BE2C (cell line): ENCODE measurements at regions not wholly inside any gene's neighbourhood (a gene's known extent, or its start where the extent isn't known, plus 50 kb on each side); places are given as distances from the start of the nearest gene placed in this dataset.

Source experiments
- DNase-seq: peaks from one replicate; pipeline ENCODE4 v3.0.0-alpha.2; 2020
- H3K27me3 ChIP-seq: fragments of 250-450 bp; sonication (Bioruptor Pico); 2 replicates; pipeline ENCODE4 v1.5.1; 2020; ENCODE audit warnings: mild to moderate bottlenecking
- H3K36me3 ChIP-seq: fragments of 250-450 bp; sonication (Bioruptor Pico); 2 replicates; pipeline ENCODE4 v1.5.1; 2020; ENCODE audit warnings: mild to moderate bottlenecking
- H3K4me1 ChIP-seq: fragments of 250-450 bp; sonication (Bioruptor Pico); 2 replicates; pipeline ENCODE4 v1.5.1; 2020
- H3K4me3 ChIP-seq: 2 replicates; pipeline ENCODE4 v1.5.1; 2011; ENCODE audit warnings: low read depth, low read length
- H3K9me3 ChIP-seq: fragments of 250-450 bp; sonication (Bioruptor Pico); 2 replicates; pipeline ENCODE4 v1.5.1; 2020
- TF ChIP-seq, protein P1 (sequence below): IDR thresholded peaks from 2 replicates; pipeline ENCODE4 v1.5.1; 2012; ENCODE audit warnings: mild to moderate bottlenecking, low read depth, low read length

- TF ChIP-seq, protein P1, sequence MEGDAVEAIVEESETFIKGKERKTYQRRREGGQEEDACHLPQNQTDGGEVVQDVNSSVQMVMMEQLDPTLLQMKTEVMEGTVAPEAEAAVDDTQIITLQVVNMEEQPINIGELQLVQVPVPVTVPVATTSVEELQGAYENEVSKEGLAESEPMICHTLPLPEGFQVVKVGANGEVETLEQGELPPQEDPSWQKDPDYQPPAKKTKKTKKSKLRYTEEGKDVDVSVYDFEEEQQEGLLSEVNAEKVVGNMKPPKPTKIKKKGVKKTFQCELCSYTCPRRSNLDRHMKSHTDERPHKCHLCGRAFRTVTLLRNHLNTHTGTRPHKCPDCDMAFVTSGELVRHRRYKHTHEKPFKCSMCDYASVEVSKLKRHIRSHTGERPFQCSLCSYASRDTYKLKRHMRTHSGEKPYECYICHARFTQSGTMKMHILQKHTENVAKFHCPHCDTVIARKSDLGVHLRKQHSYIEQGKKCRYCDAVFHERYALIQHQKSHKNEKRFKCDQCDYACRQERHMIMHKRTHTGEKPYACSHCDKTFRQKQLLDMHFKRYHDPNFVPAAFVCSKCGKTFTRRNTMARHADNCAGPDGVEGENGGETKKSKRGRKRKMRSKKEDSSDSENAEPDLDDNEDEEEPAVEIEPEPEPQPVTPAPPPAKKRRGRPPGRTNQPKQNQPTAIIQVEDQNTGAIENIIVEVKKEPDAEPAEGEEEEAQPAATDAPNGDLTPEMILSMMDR: no peak
- no peaks in the 10 kb centered on the region for H3K9me3 ChIP-seq
- H3K4me3 ChIP-seq: no peak overlapping the region
- H3K36me3 ChIP-seq: no peaks in the 10 kb centered on the region
- no peak for DNase-seq
- H3K4me1 ChIP-seq: no peaks in the 10 kb centered on the region
- peaks cover 4% of the 10 kb centered on the region; the same call in 1 of the 2 replicates for H3K27me3 ChIP-seq
These were observed 157.2 kb upstream of the B3GAT1 start for GRCh38 chr11:134569195-134569594.

GRCh38 chr11:134566311-134566710 is 154.3 kb upstream of the B3GAT1 start:
- Histone ChIP-seq H3K27me3 (peaks cover 4% of the 10 kb centered on the region; the same call in 1 of the 2 replicates), H3K4me3 (no peak overlapping the region), H3K9me3 (no peaks in the 10 kb centered on the region), H3K4me1 (no peaks in the 10 kb centered on the region), H3K36me3 (no peaks in the 10 kb centered on the region)
- no peak for DNase-seq
- TF ChIP-seq, protein P1: 0 out of 2 replicates have a peak, but pooled peaks have one; percentile 7

GRCh38 chr11:134565343-134565891 is 153.4 kb upstream of the B3GAT1 start:
- Histone ChIP-seq H3K4me1 (no peaks in the 10 kb centered on the region), H3K4me3 (no peak overlapping the region), H3K36me3 (no peaks in the 10 kb centered on the region), H3K27me3 (peaks cover 4% of the 10 kb centered on the region; the same call in 1 of the 2 replicates), H3K9me3 (no peaks in the 10 kb centered on the region)
- no peak for DNase-seq
- TF ChIP-seq, protein P1: no peak

DNA sequence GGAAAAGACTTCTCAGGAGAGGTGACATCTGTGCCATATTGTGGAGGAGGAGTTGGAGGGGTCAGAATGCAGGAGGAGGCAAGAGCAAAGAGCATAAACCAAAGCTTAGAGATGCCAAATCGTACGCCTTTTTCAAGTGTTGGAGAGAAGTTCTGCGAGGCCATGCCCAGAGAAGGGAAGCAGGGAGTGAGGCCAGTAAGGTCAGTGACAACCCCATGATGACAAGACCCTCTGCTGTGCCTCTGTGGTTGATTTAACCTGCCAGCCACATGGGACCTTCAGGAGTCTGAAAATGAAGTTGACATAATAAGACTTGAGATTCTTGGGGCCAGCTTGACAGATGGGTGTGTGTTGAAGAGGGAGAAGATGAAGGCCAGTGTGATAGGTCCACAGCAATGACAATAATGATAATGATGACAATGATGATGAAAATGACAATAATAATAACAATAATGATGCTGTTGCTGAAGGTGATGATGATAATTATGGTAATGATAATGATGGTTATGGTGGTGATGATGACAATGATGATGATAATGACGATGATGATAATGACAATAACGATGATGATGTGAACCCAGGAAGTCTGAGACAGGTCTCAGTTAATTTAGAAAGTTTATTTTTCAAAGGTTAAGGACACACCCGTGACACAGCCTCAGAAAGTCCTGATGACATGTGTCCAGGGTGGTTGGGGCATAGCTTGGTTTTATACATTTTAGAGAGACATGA is 152.6 kb upstream of the B3GAT1 start:
- no peaks in the 10 kb centered on the region for H3K36me3 ChIP-seq
- TF ChIP-seq, protein P1: no peak
- no peaks in the 10 kb centered on the region for H3K4me1 ChIP-seq
- DNase-seq: no peak
- H3K27me3 ChIP-seq: peaks cover 8% of the 10 kb centered on the region
- H3K4me3 ChIP-seq: no peak overlapping the region
- no peaks in the 10 kb centered on the region for H3K9me3 ChIP-seq

DNA sequence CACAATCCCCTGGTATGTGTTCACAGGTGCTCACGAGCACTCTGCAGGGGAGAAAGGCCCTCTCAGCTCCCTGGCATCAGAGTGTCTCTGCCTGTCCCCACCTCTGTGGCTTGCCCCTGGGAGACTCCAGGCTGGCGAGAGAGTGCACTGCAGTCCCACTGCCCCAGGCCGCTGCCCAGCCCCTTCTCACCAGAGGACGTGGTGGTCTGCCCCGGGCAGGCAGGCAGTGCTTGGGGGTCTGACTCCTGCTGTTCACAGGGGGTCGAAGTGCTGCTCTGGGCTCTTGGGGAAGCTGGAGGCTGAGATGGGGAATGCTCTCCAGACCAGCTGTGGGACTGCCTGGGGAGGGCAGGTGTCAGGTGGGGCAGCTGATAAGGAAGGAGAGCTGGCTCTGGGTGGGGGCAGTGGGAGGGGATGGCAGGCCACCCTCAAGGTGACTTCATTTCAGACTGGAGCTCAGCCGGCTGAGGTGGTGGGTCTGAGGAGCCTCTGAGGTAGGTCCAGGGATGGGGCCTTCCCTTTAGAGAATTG is 151.0 kb upstream of the B3GAT1 start:
- no peak overlapping the region for H3K4me3 ChIP-seq
- TF ChIP-seq, protein P1: no peak
- H3K9me3 ChIP-seq: no peaks in the 10 kb centered on the region
- peaks cover 5% of the 10 kb centered on the region; the same call in 1 of the 2 replicates for H3K27me3 ChIP-seq
- no peaks in the 10 kb centered on the region for H3K36me3 ChIP-seq
- DNase-seq: no peak
- no peaks in the 10 kb centered on the region for H3K4me1 ChIP-seq

DNA sequence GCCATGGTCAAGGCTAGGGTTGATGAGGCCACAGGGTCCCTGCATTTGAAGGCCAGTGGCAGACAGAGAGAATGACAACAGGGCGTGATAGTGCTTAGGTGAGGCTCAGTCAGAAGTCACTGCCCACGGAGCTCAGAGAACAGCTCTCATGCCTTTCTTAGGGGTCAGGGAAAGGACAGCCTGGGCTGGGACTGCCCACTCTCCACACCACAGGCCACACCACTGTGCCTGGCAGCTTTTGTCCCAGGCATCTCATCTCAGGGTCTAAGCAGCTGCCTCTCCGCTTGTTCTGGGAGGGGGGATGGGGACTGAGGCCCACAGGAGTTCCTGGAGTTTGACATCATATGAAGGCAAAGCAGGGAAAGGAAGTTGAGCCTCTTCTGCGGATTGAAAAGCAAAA is 150.2 kb upstream of the B3GAT1 start:
- TF ChIP-seq, protein P1: no peak
- Histone ChIP-seq H3K27me3 (peaks cover 5% of the 10 kb centered on the region; the same call in 1 of the 2 replicates), H3K36me3 (no peaks in the 10 kb centered on the region), H3K9me3 (no peaks in the 10 kb centered on the region), H3K4me1 (no peaks in the 10 kb centered on the region), H3K4me3 (no peak overlapping the region)
- DNase-seq: no peak
